ENCODE measurements at regions not wholly inside any gene's neighbourhood (a gene's known extent, or its start where the extent isn't known, plus 50 kb on each side); places are given as distances from the start of the nearest gene placed in this dataset.
"Not testable (repeated sequence)": the region's sequence is repeated elsewhere in the genome, so short reads cannot be mapped to it uniquely, and the experiment has no call there.

- DNase-seq (ENCODE audit: low spot score): no peak
- intact Hi-C loops (cut with DNase I): no loop called here
Observed at GRCh38 chr2:195001924-195002323, 655.1 kb upstream of the SLC39A10 start.

- intact Hi-C loops (cut with DNase I): no loop called here
- DNase-seq (ENCODE audit: low spot score): no peak
Observed at GRCh38 chr2:194999771-195000170, 657.3 kb upstream of the SLC39A10 start.

- intact Hi-C loops (cut with DNase I): no loop called here
- no peak for DNase-seq (ENCODE audit: low spot score)
Observed at GRCh38 chr2:194992648-194993047, 664.4 kb upstream of the SLC39A10 start.

- no peak for DNase-seq (ENCODE audit: low spot score)
- intact Hi-C loops (cut with DNase I): no loop called here
Observed at GRCh38 chr2:194985258-194985657, 671.8 kb upstream of the SLC39A10 start.

GRCh38 chr2:194962254-194962653 is 694.8 kb upstream of the SLC39A10 start:
- intact Hi-C loops (cut with DNase I): no loop called here

GRCh38 chr2:194954218-194954617 is 702.8 kb upstream of the SLC39A10 start:
- intact Hi-C loops (cut with DNase I): no loop called here
- no peak for DNase-seq (ENCODE audit: low spot score)

More at GRCh38 chr2:194962254-194962653, 694.8 kb upstream of the SLC39A10 start:
- no peak for DNase-seq (ENCODE audit: low spot score)

- intact Hi-C loops (cut with DNase I): no loop called here
- DNase-seq (ENCODE audit: low spot score): no peak
Observed at GRCh38 chr2:194946826-194947225, 710.2 kb upstream of the SLC39A10 start.

- intact Hi-C loops (cut with DNase I): no loop called here
- no peak for DNase-seq (ENCODE audit: low spot score)
Observed at GRCh38 chr2:194938066-194938465, 719.0 kb upstream of the SLC39A10 start.

GRCh38 chr2:194927489-194927888 is 729.5 kb upstream of the SLC39A10 start:
- intact Hi-C loops (cut with DNase I): no loop called here
- DNase-seq (ENCODE audit: low spot score): no peak

GRCh38 chr2:194926873-194927272 is 730.2 kb upstream of the SLC39A10 start:
- no peak for DNase-seq (ENCODE audit: low spot score)
- intact Hi-C loops (cut with DNase I): no loop called here

- intact Hi-C loops (cut with DNase I): no loop called here
- no peak for DNase-seq (ENCODE audit: low spot score)
Observed at GRCh38 chr2:194925742-194926141, 731.3 kb upstream of the SLC39A10 start.

GRCh38 chr2:194917519-194917918 is 739.5 kb upstream of the SLC39A10 start:
- intact Hi-C loops (cut with DNase I): no loop called here

GRCh38 chr2:194915485-194915884 is 741.5 kb upstream of the SLC39A10 start:
- intact Hi-C loops (cut with DNase I): no loop called here
- no peak for DNase-seq (ENCODE audit: low spot score)

More at GRCh38 chr2:194917519-194917918, 739.5 kb upstream of the SLC39A10 start:
- no peak for DNase-seq (ENCODE audit: low spot score)

GRCh38 chr2:194907569-194907968 is 749.5 kb upstream of the SLC39A10 start:
- DNase-seq (ENCODE audit: low spot score): no peak
- intact Hi-C loops (cut with DNase I): no loop called here

GRCh38 chr2:194896871-194897270 is 760.2 kb upstream of the SLC39A10 start:
- intact Hi-C loops (cut with DNase I): no loop called here
- no peak for DNase-seq (ENCODE audit: low spot score)

GRCh38 chr2:194883711-194884110 is 773.3 kb upstream of the SLC39A10 start:
- intact Hi-C loops (cut with DNase I): no loop called here
- no peak for DNase-seq (ENCODE audit: low spot score)

- intact Hi-C loops (cut with DNase I): no loop called here
- DNase-seq (ENCODE audit: low spot score): no peak
Observed at GRCh38 chr2:194870974-194871535, 786.0 kb upstream of the SLC39A10 start.

- no peak for DNase-seq (ENCODE audit: low spot score)
- intact Hi-C loops (cut with DNase I): no loop called here
Observed at GRCh38 chr2:194867328-194867727, 789.7 kb upstream of the SLC39A10 start.

- intact Hi-C loops (cut with DNase I): no loop called here
- DNase-seq (ENCODE audit: low spot score): peak; percentile 40
Observed at GRCh38 chr2:194854941-194855340, 802.1 kb upstream of the SLC39A10 start.

GRCh38 chr2:194842871-194843270 is 814.2 kb upstream of the SLC39A10 start:
- intact Hi-C loops (cut with DNase I): no loop called here
- DNase-seq (ENCODE audit: low spot score): peak; percentile 48

- intact Hi-C loops (cut with DNase I); DNase-seq (ENCODE audit: low spot score): not testable (repeated sequence)
Observed at GRCh38 chr2:194834371-194834770, 822.7 kb upstream of the SLC39A10 start.

GRCh38 chr2:194826241-194826640 is 830.8 kb upstream of the SLC39A10 start:
- intact Hi-C loops (cut with DNase I): no loop called here
- DNase-seq (ENCODE audit: low spot score): no peak
